Panc1 (cell line): ENCODE measurements at regions not wholly inside any gene's neighbourhood (a gene's known extent, or its start where the extent isn't known, plus 50 kb on each side); places are given as distances from the start of the nearest gene placed in this dataset.

Experiments
- ATAC-seq: fragments of 200-7000 bp; cut with Tn5 transposase; 2 replicates; pipeline ENCODE4 v1.9.1; 2020; ENCODE audit warnings: mild to moderate bottlenecking, moderate library complexity
- BruUV-seq: library from RNA; stranded (reverse); fragments of 400-500 nt; replicated peaks from 2 replicates; lab custom pipeline; 2021; lab: Mats Ljungman, UMichigan
- CTCF ChIA-PET: fragments of 300-600 bp; sonication (Branson Sonifier 250); formaldehyde crosslinking; loops from one replicate; lab custom pipeline; 2022; ENCODE audit warnings: antibody characterized with exemption; lab: Charles Lee
- POLR2A ChIA-PET: fragments of 300-600 bp; sonication (Branson Sonifier 250); formaldehyde crosslinking; loops from one replicate; lab custom pipeline; 2022; ENCODE audit warnings: antibody characterized with exemption; lab: Charles Lee
- DNase-seq: peaks from one replicate; pipeline ENCODE4 v3.0.0-alpha.2; 2010; ENCODE audit warnings: low read depth, low spot score
- H3K27ac ChIP-seq: 2 replicates; pipeline ENCODE4 v1.5.1; 2011; ENCODE audit warnings: mild to moderate bottlenecking, low read length, inconsistent platforms
- H3K27me3 ChIP-seq: fragments of 200-500 bp; sonication (Bioruptor generic); 2 replicates; pipeline ENCODE4 v1.6.0; 2014; ENCODE audit warnings: low read length, inconsistent platforms; ENCODE audit not compliant: control insufficient read depth, insufficient read depth
- H3K36me3 ChIP-seq: fragments of 200-500 bp; sonication (Bioruptor generic); 2 replicates; pipeline ENCODE4 v1.5.1; 2014; ENCODE audit warnings: inconsistent platforms, mild to moderate bottlenecking, low read length, moderate library complexity; ENCODE audit not compliant: control insufficient read depth, insufficient read depth
- H3K4me1 ChIP-seq: 2 replicates; pipeline ENCODE4 v1.5.1; 2011; ENCODE audit warnings: inconsistent platforms, mild to moderate bottlenecking, low read length, moderate library complexity; ENCODE audit not compliant: control insufficient read depth, insufficient read depth
- H3K4me3 ChIP-seq, 2 experiments: 2 replicates each; pipeline ENCODE4 v1.5.1; 2011 to 2012; ENCODE audit warnings: low read depth in 2 of 2, low read length in 2 of 2, mild to moderate bottlenecking in 2 of 2, inconsistent platforms in 1 of 2, moderate library complexity in 1 of 2
- H3K9me3 ChIP-seq: fragments of 200-500 bp; sonication (Bioruptor generic); 2 replicates; pipeline ENCODE4 v1.5.1; 2014; ENCODE audit warnings: low read depth, mild to moderate bottlenecking, inconsistent platforms, low read length, moderate library complexity; ENCODE audit not compliant: control insufficient read depth, insufficient read depth
- POLR2AphosphoS5 ChIP-seq: IDR thresholded peaks from 2 replicates; pipeline ENCODE4 v1.6.1; 2012; ENCODE audit warnings: mild to moderate bottlenecking, low read depth, low read length, moderate library complexity
- REST ChIP-seq, 2 experiments: IDR thresholded peaks; 2 replicates each; pipeline ENCODE4 v1.6.1; 2011 to 2012; ENCODE audit warnings: low read depth in 2 of 2, control low read depth in 1 of 2, low read length in 1 of 2, mild to moderate bottlenecking in 1 of 2, moderate library complexity in 1 of 2; ENCODE audit not compliant: insufficient read depth in 1 of 2
- SIN3A ChIP-seq: IDR thresholded peaks from 2 replicates; pipeline ENCODE4 v1.6.1; 2012; ENCODE audit warnings: low read depth, mild to moderate bottlenecking, low read length, moderate library complexity, borderline replicate concordance; ENCODE audit not compliant: insufficient read depth
- TCF7L2 ChIP-seq: IDR thresholded peaks from 2 replicates; pipeline ENCODE4 v1.6.1; 2011; ENCODE audit warnings: mild to moderate bottlenecking, low read depth, low read length, inconsistent platforms
- in situ Hi-C: cut with HindIII; loops from 2 replicates; pipeline ENCODE4 v1.10.0; 2016; ENCODE audit warnings: low sequenced_read_pairs, low pct_unique_long_range_greater_than_20kb
- intact Hi-C: fragments of 100-400 bp; cut with micrococcal nuclease; formaldehyde crosslinking; loops from one replicate; pipeline ENCODE4 v1.10.0; 2022; ENCODE audit not compliant: unreplicated experiment
- TF ChIP-seq, protein P1 (sequence below): fragments of 450-650 bp; IDR thresholded peaks from 2 replicates; pipeline ENCODE4 v1.5.1; 2017; ENCODE audit warnings: mild to moderate bottlenecking

GRCh38 chr13:107447591-107447990 lies 767.7 kb downstream of the LIG4 start:
- intact Hi-C loops (no loop called here), in situ Hi-C loops (no loop called here)
- TF ChIP-seq POLR2AphosphoS5, result no peak
- TF ChIP-seq SIN3A, result no peak
- TF ChIP-seq, protein P1, sequence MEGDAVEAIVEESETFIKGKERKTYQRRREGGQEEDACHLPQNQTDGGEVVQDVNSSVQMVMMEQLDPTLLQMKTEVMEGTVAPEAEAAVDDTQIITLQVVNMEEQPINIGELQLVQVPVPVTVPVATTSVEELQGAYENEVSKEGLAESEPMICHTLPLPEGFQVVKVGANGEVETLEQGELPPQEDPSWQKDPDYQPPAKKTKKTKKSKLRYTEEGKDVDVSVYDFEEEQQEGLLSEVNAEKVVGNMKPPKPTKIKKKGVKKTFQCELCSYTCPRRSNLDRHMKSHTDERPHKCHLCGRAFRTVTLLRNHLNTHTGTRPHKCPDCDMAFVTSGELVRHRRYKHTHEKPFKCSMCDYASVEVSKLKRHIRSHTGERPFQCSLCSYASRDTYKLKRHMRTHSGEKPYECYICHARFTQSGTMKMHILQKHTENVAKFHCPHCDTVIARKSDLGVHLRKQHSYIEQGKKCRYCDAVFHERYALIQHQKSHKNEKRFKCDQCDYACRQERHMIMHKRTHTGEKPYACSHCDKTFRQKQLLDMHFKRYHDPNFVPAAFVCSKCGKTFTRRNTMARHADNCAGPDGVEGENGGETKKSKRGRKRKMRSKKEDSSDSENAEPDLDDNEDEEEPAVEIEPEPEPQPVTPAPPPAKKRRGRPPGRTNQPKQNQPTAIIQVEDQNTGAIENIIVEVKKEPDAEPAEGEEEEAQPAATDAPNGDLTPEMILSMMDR, result no peak
- TF ChIP-seq REST (IDR thresholded peaks at IDR 0.05; ENCODE audit: insufficient read depth in 1 of 2, low read depth in 2 of 2, low read length in 1 of 2), result no peak
- TF ChIP-seq TCF7L2, result no peak
- DNase-seq, result no peak
- no peaks in the 10 kb centered on the region for H3K27me3 ChIP-seq
- no peaks in the 10 kb centered on the region for H3K4me1 ChIP-seq
- no peak overlapping the region for H3K27ac ChIP-seq
- CTCF ChIA-PET, result no interaction called here
- no peaks in the 10 kb centered on the region for H3K9me3 ChIP-seq
- POLR2A ChIA-PET, result no interaction called here
- no peaks in the 10 kb centered on the region for H3K36me3 ChIP-seq
- H3K4me3 ChIP-seq, result no peak overlapping the region
- ATAC-seq, result no peak
- no TSS peak for BruUV-seq

DNA sequence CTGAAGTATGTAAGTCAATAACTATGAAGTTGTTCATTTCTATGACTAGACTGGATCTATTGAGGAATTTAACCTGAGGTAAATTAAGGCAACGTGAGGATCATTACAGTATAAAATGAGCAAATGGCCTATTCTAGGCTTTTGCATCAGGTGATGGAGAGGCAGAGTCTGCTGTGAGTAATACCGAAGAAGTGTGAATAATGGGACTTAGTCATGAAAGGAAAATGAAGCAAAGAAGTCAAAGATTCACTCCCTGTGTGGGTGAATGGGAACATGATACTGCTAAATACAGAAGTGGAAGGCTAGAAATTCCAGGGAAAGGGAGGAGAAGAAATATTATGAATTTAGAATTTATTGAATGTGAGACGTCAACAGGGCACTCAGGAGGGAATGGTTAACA lies 774.1 kb downstream of the LIG4 start:
- DNase-seq (no peak), ATAC-seq (no peak)
- H3K27ac ChIP-seq, result no peak overlapping the region
- no peaks in the 10 kb centered on the region for H3K36me3 ChIP-seq
- ChIA-PET POLR2A (no interaction called here), CTCF (no interaction called here)
- no peaks in the 10 kb centered on the region for H3K4me1 ChIP-seq
- TF ChIP-seq REST (IDR thresholded peaks at IDR 0.05; ENCODE audit: insufficient read depth in 1 of 2, low read depth in 2 of 2, low read length in 1 of 2) (no peak), POLR2AphosphoS5 (no peak), SIN3A (no peak), TCF7L2 (no peak)
- TF ChIP-seq, protein P1, result no peak
- in situ Hi-C loops, result no loop called here
- no peaks in the 10 kb centered on the region for H3K27me3 ChIP-seq
- intact Hi-C loops, result no loop called here
- H3K9me3 ChIP-seq, result no peaks in the 10 kb centered on the region
- H3K4me3 ChIP-seq, result no peak overlapping the region
- no TSS peak for BruUV-seq
